ENCODE measurements at regions not wholly inside any gene's neighbourhood (a gene's known extent, or its start where the extent isn't known, plus 50 kb on each side); places are given as distances from the start of the nearest gene placed in this dataset.
A peak's percentile ranks its signal among the peaks of the same experiment; 100 is the strongest.

GRCh38 chrX:35726176-35726575 is 72.0 kb upstream of the MAGEB16 start:
- no peak overlapping the region for H3K4me2 ChIP-seq (ENCODE audit: low read length)
- H3K36me3 ChIP-seq (replicated peaks; ENCODE audit: low read depth, low read length), result no peaks in the 10 kb centered on the region
- no peak overlapping the region for H3K9ac ChIP-seq (ENCODE audit: low read length)
- no peaks in the 10 kb centered on the region for H4K20me1 ChIP-seq (ENCODE audit: insufficient read depth, low read length)
- no peak overlapping the region for H3K4me3 ChIP-seq (ENCODE audit: low read length)
- TF ChIP-seq EZH2phosphoT487 (IDR thresholded peaks at IDR 0.05; ENCODE audit: low read depth), result no peak
- TF ChIP-seq CTCF (IDR thresholded peaks at IDR 0.05; ENCODE audit: low read depth, low read length), result peak; percentile 42
- no peaks in the 10 kb centered on the region for H3K9me3 ChIP-seq (ENCODE audit: insufficient read depth, low read length)
- no peaks in the 10 kb centered on the region for H3K27me3 ChIP-seq (ENCODE audit: low read depth, low read length)
- H3K27ac ChIP-seq (ENCODE audit: low read length), result no peak overlapping the region
- no peaks in the 10 kb centered on the region for H3K79me2 ChIP-seq (ENCODE audit: low read length)
- H2AFZ ChIP-seq (ENCODE audit: low read depth, low read length), result no peak overlapping the region
- H3K4me1 ChIP-seq (ENCODE audit: low read length), result peaks cover 6% of the 10 kb centered on the region

GRCh38 chrX:35728481-35728880 is 69.7 kb upstream of the MAGEB16 start:
- H3K79me2 ChIP-seq (ENCODE audit: low read length), result no peaks in the 10 kb centered on the region
- no peak overlapping the region for H2AFZ ChIP-seq (ENCODE audit: low read depth, low read length)
- TF ChIP-seq EZH2phosphoT487 (IDR thresholded peaks at IDR 0.05; ENCODE audit: low read depth) (no peak), CTCF (IDR thresholded peaks at IDR 0.05; ENCODE audit: low read depth, low read length) (no peak)
- no peaks in the 10 kb centered on the region for H4K20me1 ChIP-seq (ENCODE audit: insufficient read depth, low read length)
- no peak overlapping the region for H3K4me2 ChIP-seq (ENCODE audit: low read length)
- H3K4me1 ChIP-seq (ENCODE audit: low read length), result peaks cover 6% of the 10 kb centered on the region
- H3K9me3 ChIP-seq (ENCODE audit: insufficient read depth, low read length), result no peaks in the 10 kb centered on the region
- no peaks in the 10 kb centered on the region for H3K36me3 ChIP-seq (replicated peaks; ENCODE audit: low read depth, low read length)
- no peak overlapping the region for H3K4me3 ChIP-seq (ENCODE audit: low read length)
- no peaks in the 10 kb centered on the region for H3K27me3 ChIP-seq (ENCODE audit: low read depth, low read length)
- no peak overlapping the region for H3K27ac ChIP-seq (ENCODE audit: low read length)
- H3K9ac ChIP-seq (ENCODE audit: low read length), result no peak overlapping the region

- no peak overlapping the region for H3K27ac ChIP-seq (ENCODE audit: low read length)
- no peaks in the 10 kb centered on the region for H3K79me2 ChIP-seq (ENCODE audit: low read length)
- no peak overlapping the region for H3K4me2 ChIP-seq (ENCODE audit: low read length)
- TF ChIP-seq EZH2phosphoT487 (IDR thresholded peaks at IDR 0.05; ENCODE audit: low read depth) (no peak), CTCF (IDR thresholded peaks at IDR 0.05; ENCODE audit: low read depth, low read length) (no peak)
- no peaks in the 10 kb centered on the region for H3K36me3 ChIP-seq (replicated peaks; ENCODE audit: low read depth, low read length)
- H3K4me3 ChIP-seq (ENCODE audit: low read length), result no peak overlapping the region
- H4K20me1 ChIP-seq (ENCODE audit: insufficient read depth, low read length), result no peaks in the 10 kb centered on the region
- no peak overlapping the region for H3K9ac ChIP-seq (ENCODE audit: low read length)
- H3K27me3 ChIP-seq (ENCODE audit: low read depth, low read length), result no peaks in the 10 kb centered on the region
- H3K4me1 ChIP-seq (ENCODE audit: low read length), result peaks cover 6% of the 10 kb centered on the region
- H3K9me3 ChIP-seq (ENCODE audit: insufficient read depth, low read length), result no peaks in the 10 kb centered on the region
- H2AFZ ChIP-seq (ENCODE audit: low read depth, low read length), result no peak overlapping the region
Observed at GRCh38 chrX:35733879-35734278, 64.3 kb upstream of the MAGEB16 start.

GRCh38 chrX:35741142-35741541 is 57.0 kb upstream of the MAGEB16 start:
- no peak overlapping the region for H3K9ac ChIP-seq (ENCODE audit: low read length)
- H3K36me3 ChIP-seq (replicated peaks; ENCODE audit: low read depth, low read length), result no peaks in the 10 kb centered on the region
- H3K79me2 ChIP-seq (ENCODE audit: low read length), result no peaks in the 10 kb centered on the region
- no peaks in the 10 kb centered on the region for H4K20me1 ChIP-seq (ENCODE audit: insufficient read depth, low read length)
- no peak overlapping the region for H3K4me3 ChIP-seq (ENCODE audit: low read length)
- H3K4me1 ChIP-seq (ENCODE audit: low read length), result no peaks in the 10 kb centered on the region
- no peak overlapping the region for H2AFZ ChIP-seq (ENCODE audit: low read depth, low read length)
- TF ChIP-seq CTCF (IDR thresholded peaks at IDR 0.05; ENCODE audit: low read depth, low read length), result no peak
- TF ChIP-seq EZH2phosphoT487 (IDR thresholded peaks at IDR 0.05; ENCODE audit: low read depth), result no peak
- H3K4me2 ChIP-seq (ENCODE audit: low read length), result no peak overlapping the region
- no peak overlapping the region for H3K27ac ChIP-seq (ENCODE audit: low read length)
- H3K9me3 ChIP-seq (ENCODE audit: insufficient read depth, low read length), result no peaks in the 10 kb centered on the region
- H3K27me3 ChIP-seq (ENCODE audit: low read depth, low read length), result no peaks in the 10 kb centered on the region

Measured in OCI-LY3 (cell line).